Caki2 (cell line): ENCODE measurements at regions not wholly inside any gene's neighbourhood (a gene's known extent, or its start where the extent isn't known, plus 50 kb on each side); places are given as distances from the start of the nearest gene placed in this dataset.

Source experiments
- DNase-seq: peaks from one replicate; pipeline ENCODE4 v3.0.0-alpha.2; 2015; ENCODE audit warnings: low read depth
- in situ Hi-C: cut with HindIII; loops from 2 replicates; pipeline ENCODE4 v1.10.0; 2016; ENCODE audit warnings: low sequenced_read_pairs, low pct_unique_long_range_greater_than_20kb, mixed read lengths

DNA sequence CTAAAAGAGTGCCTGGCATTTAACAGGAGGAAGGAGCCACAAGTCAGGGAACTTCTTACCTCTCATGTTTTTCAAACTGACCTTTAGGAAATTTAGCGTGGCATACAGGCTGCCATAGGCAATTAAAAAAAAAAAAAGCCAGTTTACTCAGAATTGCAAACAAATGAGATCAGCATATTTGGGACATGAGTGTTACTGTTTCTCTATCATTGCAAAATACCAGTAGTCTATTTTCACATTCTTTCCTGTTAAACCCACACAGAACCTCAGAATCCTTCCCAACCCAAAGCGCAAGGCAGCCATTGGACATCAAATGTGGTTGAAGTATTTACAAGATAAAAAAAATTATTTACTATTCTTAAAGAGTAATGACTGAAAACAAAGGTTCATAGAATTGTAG is 366.4 kb upstream of the DYNLRB2 start:
- in situ Hi-C loops = no loop called here
- DNase-seq = peak; percentile 51

DNA sequence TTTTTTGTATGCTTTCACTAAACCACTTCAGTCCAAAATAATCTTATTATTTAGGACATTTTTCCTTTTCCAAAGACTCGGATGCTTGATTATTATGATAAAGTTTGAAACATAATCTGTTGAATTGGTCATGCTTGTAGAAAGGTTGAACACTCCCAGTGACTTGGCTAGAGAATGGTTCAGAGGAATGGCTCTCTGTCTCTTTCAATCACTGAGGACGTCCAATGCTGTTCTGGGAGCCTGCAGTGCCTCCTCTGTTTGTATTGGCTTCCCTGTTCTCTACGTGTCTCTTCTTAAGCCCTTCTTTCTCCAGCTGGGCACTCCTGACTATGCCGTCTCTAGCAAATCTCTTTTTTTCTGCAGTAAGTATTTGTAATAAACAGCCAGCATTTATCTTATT is 369.0 kb upstream of the DYNLRB2 start:
- in situ Hi-C loops = no loop called here
- no peak for DNase-seq

DNA sequence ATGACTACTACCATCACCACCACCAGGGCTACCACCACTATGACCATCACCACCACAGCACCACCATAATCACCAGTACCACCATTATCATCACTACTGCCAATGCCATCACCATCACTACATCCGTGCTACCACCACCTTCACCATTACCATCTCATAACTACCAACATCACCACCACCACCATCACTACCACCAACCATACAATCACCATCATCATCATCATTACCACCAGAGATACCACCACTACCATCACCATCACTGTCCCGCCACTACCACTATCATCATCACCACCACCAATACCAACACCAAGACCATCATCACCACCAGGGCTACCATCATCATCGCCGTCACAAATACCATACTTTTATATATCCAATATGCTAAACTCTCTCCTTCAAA is 369.6 kb upstream of the DYNLRB2 start:
- no peak for DNase-seq
- in situ Hi-C loops = no loop called here

DNA sequence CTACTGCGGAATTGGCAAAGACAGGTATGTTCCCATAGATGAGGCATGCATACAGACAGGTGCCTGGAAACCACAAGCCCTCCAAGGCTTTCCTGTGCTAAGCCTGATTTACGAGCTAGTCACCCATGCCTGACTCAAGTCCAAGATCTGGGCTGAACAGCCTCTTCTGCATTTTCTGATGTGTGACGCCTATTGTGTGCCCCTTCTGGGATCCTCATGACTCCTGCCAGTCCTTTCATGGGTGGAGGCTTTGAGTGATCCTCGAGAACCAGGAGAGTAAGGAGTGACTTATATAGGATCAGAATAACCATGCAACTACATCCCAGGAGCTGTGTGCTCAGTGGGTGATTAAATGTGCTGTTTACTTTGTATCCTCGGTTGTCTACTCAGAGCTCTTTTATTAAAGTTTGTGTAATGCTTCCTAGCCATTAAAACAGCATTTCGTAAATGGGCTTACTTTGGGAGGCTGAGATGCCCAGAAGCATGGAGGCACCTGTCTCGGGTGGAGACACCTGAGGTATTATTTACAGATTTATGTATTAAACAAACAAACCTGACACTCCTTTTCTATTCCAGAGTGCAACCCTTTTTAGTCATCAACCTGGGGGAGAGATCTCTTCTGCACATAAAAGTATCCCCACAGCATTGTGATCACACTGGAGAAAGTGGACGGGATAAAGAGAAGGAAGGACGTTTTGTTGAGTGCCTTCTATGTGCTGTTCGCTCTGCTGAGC is 373.0 kb upstream of the DYNLRB2 start:
- DNase-seq = peak; percentile 27

DNA sequence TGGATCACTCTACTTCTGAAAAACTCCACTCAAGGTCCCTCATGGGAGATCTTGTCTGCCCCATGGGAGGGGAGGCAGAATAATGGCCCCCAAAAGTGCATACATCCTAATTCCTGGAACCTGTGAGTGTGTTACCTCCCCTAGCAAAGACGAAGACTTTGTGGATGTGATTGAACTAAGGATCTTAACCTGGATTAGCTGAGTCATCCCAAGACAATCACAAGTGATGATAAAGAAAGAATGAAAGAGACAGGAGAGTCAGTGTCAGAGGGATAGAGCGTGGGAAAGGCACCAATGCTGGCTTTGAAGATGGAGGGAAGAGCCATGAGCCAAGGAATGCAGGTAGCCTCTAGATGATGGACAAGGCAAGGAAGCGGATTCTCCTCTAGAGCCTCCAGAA is 374.7 kb upstream of the DYNLRB2 start:
- in situ Hi-C loops = no loop called here

More for the DNA sequence above, 373.0 kb upstream of the DYNLRB2 start:
- in situ Hi-C loops = no loop called here

DNA sequence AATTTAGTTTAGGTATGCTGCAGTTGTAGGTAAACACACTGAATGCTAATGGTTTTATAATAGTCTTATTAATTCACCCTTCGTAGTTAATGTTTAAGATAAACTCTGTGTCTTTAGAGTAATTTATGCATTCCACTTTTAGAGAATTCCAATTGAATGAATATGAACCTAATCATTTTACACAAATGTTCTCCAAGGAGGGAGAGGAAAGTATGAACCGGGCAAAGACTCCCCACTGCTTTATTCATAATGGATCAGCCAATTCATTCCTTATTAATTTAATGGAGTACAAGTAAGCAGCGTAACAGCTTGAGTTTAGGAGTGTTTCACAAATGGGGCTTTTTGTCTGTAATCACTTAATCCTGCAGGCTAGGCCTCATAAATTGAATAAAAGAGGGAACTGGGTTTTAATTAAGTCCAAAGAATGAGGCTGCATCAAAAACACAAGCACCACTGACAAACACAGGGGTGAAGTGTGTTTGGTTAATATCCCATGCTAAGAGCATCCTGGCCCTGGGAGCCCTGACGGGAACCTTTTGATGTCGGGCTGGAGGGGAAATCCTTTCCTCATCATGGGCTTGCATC is 375.7 kb upstream of the DYNLRB2 start:
- in situ Hi-C loops = no loop called here

More for the DNA sequence above, 374.7 kb upstream of the DYNLRB2 start:
- no peak for DNase-seq

DNA sequence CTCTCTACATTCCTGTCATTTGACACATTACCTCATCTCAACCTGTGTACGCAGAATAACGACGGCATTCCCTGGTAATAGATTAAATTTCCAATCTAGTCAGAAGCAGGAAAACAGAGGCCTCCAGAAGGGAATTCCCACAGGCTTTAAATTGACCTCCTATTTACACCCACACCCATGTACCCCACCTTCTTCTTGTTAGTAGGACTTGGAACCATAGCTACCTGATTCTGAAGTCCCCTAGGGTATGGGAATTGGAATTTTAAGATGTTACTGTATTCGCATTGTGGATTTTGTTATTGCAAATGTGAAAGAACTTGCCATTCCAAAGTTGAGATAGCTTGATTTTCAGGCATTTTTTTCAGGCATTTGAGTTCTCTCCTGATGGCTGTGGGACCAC is 377.5 kb upstream of the DYNLRB2 start:
- in situ Hi-C loops = no loop called here
- DNase-seq = no peak

More for the DNA sequence above, 375.7 kb upstream of the DYNLRB2 start:
- no peak for DNase-seq

DNA sequence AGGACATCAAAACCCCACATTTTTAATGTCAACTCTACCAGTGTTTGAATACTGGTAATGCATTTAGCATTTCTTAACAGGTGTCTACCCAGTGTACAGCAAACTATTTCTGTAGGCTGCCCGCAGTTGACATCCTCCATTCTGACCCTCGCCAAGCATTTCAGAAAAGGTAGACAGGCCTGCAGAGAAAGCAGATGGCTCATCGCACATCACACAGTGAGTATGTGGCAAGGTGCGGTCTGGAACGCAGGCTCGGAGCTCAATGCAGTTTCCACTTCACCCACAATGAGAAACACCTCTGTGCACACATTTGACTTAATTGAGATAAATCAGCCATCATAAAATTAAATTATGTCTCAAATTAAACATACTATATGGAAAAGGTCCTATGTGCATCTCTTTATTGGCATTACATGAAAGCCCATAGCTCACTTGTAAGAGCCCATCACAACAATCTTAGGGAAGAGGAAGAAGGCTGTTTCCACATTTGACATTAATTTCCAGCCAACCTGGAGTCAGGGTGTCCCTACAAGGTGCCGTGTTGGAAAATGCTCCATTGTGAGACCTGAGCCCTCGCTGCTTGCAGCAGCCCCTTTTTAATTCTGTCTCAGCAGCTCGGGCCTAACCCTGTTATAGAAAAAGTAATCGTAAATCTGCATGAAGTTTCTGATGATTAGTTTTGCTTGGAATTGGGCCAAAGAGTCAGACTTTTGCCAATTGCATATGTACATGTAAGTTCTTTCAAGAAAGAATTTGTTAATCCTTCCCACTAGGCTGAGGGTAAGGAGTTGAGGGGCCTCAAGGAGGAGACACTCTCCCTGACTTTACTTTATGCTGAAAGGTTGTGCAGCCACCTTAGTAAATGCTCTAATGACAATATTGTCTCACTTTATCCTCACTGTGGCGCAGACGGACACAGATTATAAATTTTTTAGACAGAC is 378.7 kb upstream of the DYNLRB2 start:
- DNase-seq = no peak
- in situ Hi-C loops = no loop called here

DNA sequence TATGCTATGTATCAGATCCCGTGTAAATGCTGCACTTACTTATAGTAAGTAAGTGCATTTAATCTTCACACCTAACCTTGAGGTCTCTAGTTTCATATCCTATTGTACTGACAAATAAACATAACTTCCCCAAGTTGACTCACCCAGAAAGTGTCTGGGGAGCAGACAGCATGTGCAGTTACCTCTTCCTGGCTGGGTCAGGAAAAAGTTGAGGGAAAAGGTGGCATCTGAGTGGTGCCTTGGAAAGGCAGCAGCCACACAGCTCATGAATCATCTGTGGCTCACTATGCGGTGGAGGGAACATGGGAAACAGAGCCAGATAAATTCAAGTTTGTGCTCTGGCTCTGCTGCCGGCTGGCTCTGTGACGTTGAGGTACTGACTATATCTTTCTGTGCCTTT is 382.0 kb upstream of the DYNLRB2 start:
- DNase-seq = peak; percentile 19
- in situ Hi-C loops = no loop called here

DNA sequence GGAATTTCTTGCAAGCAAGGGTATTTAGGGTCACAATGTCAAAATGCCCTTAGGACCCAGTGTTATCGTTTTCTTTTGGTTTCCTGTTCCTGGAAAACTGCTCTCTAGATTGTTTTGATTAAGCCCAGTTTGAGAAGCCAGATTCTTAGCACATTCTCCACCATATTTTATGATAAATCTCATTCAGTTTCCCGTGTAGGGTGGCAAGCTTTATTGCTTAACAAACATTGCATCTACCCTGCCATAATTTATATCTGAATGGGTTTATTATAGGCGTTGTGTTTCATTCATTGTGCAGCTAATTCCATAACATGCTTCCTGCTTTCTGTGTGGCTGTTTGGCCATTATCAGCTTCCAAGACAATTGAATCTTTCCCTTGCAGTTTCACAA is 389.1 kb upstream of the DYNLRB2 start:
- DNase-seq = no peak
- in situ Hi-C loops = no loop called here

DNA sequence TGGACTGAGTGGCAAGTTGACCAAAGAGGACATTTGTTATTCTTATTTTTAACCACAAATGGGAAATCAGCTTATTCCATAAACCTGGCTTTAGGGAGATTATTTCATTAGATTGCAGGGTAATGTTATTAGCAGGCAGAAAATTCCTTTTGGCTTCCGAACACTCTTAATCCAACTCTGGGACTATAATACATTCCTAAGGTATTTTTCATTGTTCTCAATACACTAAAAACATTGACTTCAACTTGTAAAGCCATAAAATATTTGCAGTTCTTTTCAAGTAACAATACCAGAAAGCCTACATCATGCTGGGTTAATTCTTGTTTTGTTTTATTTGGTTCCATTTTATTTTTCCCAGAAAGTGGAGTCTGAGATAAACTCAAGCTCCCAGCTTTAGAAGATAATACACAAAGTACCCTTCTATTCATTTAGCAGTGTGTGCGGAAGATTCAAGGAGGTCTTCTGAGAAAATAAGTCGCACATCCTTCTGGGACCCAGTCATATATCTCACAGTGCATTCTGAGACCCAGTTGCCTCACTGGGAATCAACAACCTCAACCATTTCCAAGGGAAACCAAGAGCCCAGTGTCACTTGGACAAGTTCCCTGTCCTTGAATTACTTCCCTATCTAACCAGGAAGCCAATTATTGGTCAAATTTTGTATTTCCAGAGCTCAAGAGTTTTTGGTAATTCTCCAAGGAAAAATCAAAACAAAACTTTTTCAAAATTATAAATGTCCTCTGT is 389.6 kb upstream of the DYNLRB2 start:
- DNase-seq = no peak
- in situ Hi-C loops = no loop called here

- in situ Hi-C loops = no loop called here
- no peak for DNase-seq
These were observed 392.0 kb upstream of the DYNLRB2 start for GRCh38 chr16:80148826-80149225.

DNA sequence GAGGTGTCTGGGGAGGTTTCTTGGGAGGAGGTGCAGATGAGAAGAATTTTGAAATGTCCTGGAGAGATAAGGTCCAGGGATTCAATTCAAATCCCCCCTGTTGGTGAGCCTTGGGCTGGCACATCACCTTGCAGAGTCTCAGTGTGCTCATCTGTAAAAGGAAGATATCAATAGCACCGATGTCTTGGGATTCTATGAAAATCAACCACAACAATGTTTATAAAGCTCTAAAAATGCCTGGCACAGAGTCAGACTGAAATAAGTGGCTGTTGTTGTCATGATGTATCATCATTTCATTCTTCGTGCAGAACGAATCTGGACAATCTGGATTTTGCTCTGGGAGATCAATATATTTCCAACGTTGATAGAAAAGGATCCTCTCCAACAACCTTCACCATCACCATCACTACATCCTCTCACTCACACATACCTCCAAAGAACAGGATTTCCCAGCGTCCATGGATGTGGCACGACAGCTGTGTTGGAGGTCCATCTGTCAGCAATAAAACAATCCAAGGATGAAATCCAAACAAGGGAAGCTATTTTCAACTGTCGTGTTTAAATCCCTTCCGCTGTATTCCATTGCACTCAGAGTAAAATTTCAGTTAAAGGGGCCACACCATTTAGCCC is 393.7 kb upstream of the DYNLRB2 start:
- no peak for DNase-seq
- in situ Hi-C loops = no loop called here

GRCh38 chr16:80144191-80144590 is 396.6 kb upstream of the DYNLRB2 start:
- no peak for DNase-seq
- in situ Hi-C loops = no loop called here

GRCh38 chr16:80142940-80143339 is 397.9 kb upstream of the DYNLRB2 start:
- in situ Hi-C loops = no loop called here

GRCh38 chr16:80142281-80142680 is 398.5 kb upstream of the DYNLRB2 start:
- no peak for DNase-seq
- in situ Hi-C loops = no loop called here

More at GRCh38 chr16:80142940-80143339, 397.9 kb upstream of the DYNLRB2 start:
- DNase-seq = no peak

DNA sequence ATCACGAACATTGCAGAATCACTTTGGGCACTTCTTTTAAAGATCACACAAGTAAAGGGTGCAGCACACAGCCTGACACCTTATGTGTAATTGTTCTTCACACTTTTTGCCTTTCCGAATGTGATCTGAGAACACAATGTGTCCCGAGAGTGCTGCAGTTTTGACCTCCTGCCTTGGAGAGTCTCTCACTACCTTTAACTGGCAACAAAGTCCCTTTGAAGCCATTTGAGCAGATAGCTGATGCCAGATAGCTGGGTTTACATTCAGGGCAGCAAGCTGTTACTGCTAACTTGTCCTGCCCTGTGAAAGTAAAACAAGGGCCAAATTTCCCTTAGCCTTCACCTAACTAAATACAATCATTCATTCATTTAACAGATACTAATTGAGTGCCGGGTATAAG is 411.0 kb upstream of the DYNLRB2 start:
- no peak for DNase-seq
- in situ Hi-C loops = no loop called here

GRCh38 chr16:80125677-80126076 is 415.1 kb upstream of the DYNLRB2 start:
- in situ Hi-C loops = no loop called here
- DNase-seq = no peak
